ENCODE measurements at regions not wholly inside any gene's neighbourhood (a gene's known extent, or its start where the extent isn't known, plus 50 kb on each side); places are given as distances from the start of the nearest gene placed in this dataset.

DNA sequence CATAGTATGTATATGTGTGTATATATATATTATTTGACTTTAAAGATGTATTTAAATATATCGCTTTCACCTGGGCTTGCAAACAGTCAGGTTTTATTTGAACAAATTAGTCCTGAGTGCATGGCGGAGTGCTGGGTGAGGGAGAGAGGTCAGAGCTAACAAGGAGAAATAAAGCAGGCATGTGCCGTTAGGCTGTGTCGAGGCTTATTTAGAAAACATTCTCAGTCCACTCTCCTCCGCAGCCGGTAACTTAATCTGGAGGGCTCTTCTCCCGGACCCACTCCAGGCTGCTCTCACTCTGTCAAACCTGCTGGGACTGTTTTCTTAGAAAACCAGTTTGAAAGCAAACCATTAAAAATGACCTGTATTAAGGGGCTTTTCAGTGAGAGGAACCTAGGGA, 455.9 kb downstream of the MN1 start:
- Histone ChIP-seq H4K20me1 (no peaks in the 10 kb centered on the region), H3K27me3 (no peaks in the 10 kb centered on the region), H3K36me3 (no peaks in the 10 kb centered on the region), H3K4me2 (no peak overlapping the region), H3K9ac (no peak overlapping the region), H3K9me3 (replicated peaks in 1 of 11) (peaks cover 20 to 46% (median 30%) of the 10 kb centered on the region in 11 experiments; a peak in 21 of 22 replicates), H3K4me1 (peaks cover 19 to 24% (median 22%) of the 10 kb centered on the region in 10 experiments), H3K27ac (no peak overlapping the region), H3K4me3 (no peak overlapping the region)
- TF ChIP-seq Cebpa-rat (IDR thresholded peaks at IDR 0.05) = no peak

DNA sequence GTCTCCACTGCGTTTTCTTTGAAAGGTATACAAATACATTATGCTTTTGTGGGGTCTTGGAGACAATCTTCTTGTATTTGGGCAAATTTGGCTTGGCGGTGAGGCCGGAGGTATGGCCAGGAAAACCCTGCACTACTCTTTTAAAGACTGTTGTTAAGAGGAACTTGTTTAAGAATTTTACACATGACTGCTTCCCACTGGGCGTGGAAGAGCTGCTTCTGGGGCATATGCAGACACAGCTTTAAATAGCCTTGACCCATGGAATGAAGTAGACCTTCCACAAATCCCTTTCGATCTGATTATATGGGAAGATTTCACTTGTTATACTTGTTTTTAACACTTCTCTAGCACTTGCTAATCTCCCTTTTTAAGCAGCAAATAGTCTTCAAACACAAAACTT, 453.6 kb downstream of the MN1 start:
- Histone ChIP-seq H4K20me1 (no peaks in the 10 kb centered on the region), H3K36me3 (no peaks in the 10 kb centered on the region), H3K27me3 (no peaks in the 10 kb centered on the region), H3K27ac (peak overlapping the region in 6 of 11 experiments; percentile 5 to 37 (median 20); a peak in 9 of 22 replicates), H3K4me3 (no peak overlapping the region), H3K4me1 (peaks cover 19 to 24% (median 22%) of the 10 kb centered on the region in 10 experiments), H3K9me3 (replicated peaks in 1 of 11) (peaks cover 11 to 37% (median 20%) of the 10 kb centered on the region in 11 experiments; a peak in 21 of 22 replicates), H3K4me2 (peak overlapping the region; percentile 51 to 79 (median 69)), H3K9ac (peak overlapping the region in 1 of 11 experiments; percentile 18; a peak in 1 of 22 replicates)
- TF ChIP-seq Cebpa-rat (IDR thresholded peaks at IDR 0.05) = no peak

DNA sequence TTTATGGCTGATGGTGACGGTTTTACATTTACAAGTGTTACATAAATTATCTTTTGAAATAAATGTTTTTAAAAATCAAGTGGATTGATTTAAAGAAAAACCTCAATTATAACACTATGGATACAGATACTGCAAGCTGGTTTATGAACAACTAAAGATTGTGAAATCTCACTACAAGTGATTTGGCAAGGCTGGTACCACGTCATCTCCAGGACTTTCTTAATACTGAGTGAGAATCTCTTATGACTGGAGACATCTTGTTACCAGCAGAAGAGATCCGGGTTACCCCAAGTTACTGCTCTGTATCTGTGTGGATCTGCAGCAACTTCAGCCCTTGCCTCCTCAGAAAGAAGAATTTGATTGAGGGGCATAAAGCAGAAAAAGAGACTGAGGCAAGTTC, 452.9 kb downstream of the MN1 start:
- H3K4me1 ChIP-seq = peaks cover 19 to 24% (median 22%) of the 10 kb centered on the region in 10 experiments
- peak overlapping the region; percentile 1 to 79 (median 69); a peak in 18 of 22 replicates for H3K4me2 ChIP-seq
- no peaks in the 10 kb centered on the region for H3K36me3 ChIP-seq
- H4K20me1 ChIP-seq = no peaks in the 10 kb centered on the region
- H3K27ac ChIP-seq = peak overlapping the region in 3 of 11 experiments; percentile 18 to 37 (median 31); a peak in 3 of 22 replicates
- H3K9ac ChIP-seq = no peak overlapping the region
- peaks cover 11 to 31% (median 20%) of the 10 kb centered on the region in 11 experiments; a peak in 21 of 22 replicates for H3K9me3 ChIP-seq (replicated peaks in 1 of 11)
- TF ChIP-seq Cebpa-rat (IDR thresholded peaks at IDR 0.05) = no peak
- no peaks in the 10 kb centered on the region for H3K27me3 ChIP-seq
- H3K4me3 ChIP-seq = no peak overlapping the region

DNA sequence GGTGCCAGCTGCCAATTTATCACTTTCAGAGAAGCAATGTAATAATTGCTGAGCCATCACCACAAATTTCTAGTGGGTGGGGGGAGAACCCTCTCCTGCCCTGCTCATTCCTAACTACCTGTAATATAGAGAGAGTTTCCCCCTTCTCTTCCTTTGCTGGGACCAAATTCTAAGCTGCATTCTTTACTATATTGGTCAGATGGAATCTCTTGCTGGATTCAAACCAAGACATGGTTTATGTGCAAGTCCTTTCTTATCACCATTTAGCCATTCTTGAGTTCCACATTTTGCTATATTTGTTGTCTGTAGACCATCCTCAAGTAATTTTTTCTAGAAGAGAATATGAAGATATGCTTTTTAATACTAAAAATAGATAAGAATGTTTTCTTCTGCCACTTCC, 452.1 kb downstream of the MN1 start:
- Histone ChIP-seq H3K27me3 (no peaks in the 10 kb centered on the region), H3K36me3 (no peaks in the 10 kb centered on the region), H3K9ac (no peak overlapping the region), H3K27ac (no peak overlapping the region), H3K4me1 (peaks cover 19 to 24% (median 22%) of the 10 kb centered on the region in 10 experiments), H3K4me3 (no peak overlapping the region), H4K20me1 (no peaks in the 10 kb centered on the region), H3K4me2 (peak overlapping the region in 7 of 11 experiments; percentile 1 to 79 (median 69); a peak in 6 of 22 replicates), H3K9me3 (replicated peaks in 1 of 11) (peaks cover 13 to 31% (median 22%) of the 10 kb centered on the region in 11 experiments; a peak in 21 of 22 replicates)
- TF ChIP-seq Cebpa-rat (IDR thresholded peaks at IDR 0.05) = no peak

DNA sequence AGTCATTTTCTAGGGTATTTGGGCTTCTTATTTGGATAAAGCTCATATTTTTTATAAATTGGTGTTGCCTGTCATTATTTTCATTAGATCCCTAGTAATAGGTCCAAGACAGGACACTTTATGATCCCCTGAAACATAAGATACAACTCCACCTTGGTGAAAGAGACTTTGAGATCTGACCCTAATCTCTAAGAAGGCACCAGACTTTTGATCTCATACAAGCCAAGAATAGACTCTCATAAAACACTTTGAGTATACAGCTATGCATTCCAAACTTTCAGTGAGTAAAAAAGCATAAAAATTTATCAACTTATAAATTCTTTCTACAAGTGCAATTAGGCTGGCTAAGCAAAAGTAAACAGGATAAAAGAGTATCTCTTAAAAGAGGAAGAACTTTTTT, 451.2 kb downstream of the MN1 start:
- TF ChIP-seq Cebpa-rat (IDR thresholded peaks at IDR 0.05) = no peak
- H3K9me3 ChIP-seq (replicated peaks in 1 of 11) = peaks cover 17 to 37% (median 29%) of the 10 kb centered on the region in 11 experiments; a peak in 21 of 22 replicates
- no peak overlapping the region for H3K27ac ChIP-seq
- H4K20me1 ChIP-seq = no peaks in the 10 kb centered on the region
- no peaks in the 10 kb centered on the region for H3K36me3 ChIP-seq
- no peaks in the 10 kb centered on the region for H3K27me3 ChIP-seq
- no peak overlapping the region for H3K9ac ChIP-seq
- peaks cover 19 to 24% (median 22%) of the 10 kb centered on the region in 10 experiments for H3K4me1 ChIP-seq
- no peak overlapping the region for H3K4me2 ChIP-seq
- H3K4me3 ChIP-seq = no peak overlapping the region

DNA sequence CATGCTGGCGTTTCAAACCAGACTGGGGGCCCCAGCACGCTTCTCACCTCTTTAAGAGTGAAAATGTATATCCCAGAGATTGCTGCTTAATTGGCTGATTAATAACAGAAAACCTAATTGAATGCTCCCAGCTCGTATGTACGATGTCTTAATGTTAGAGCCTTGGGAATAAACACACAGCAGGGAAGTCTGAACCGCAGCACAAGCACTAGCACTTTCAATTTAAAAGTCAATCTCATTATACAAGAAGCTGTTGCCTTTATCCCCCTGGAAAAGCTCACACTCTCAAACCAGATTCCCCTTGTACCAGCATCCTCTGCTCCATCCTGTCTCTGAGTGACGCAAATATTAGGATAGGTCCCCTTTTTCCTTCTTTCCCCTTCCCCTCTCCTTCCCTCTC, 449.1 kb downstream of the MN1 start:
- Histone ChIP-seq H3K9ac (no peak overlapping the region), H3K4me2 (no peak overlapping the region), H3K4me1 (peaks cover 18 to 21% (median 20%) of the 10 kb centered on the region in 10 experiments), H3K27me3 (no peaks in the 10 kb centered on the region), H3K4me3 (no peak overlapping the region), H3K9me3 (replicated peaks in 1 of 11) (peaks cover 39 to 58% (median 50%) of the 10 kb centered on the region in 11 experiments), H3K27ac (no peak overlapping the region), H4K20me1 (no peaks in the 10 kb centered on the region), H3K36me3 (no peaks in the 10 kb centered on the region)
- TF ChIP-seq Cebpa-rat (IDR thresholded peaks at IDR 0.05) = no peak

DNA sequence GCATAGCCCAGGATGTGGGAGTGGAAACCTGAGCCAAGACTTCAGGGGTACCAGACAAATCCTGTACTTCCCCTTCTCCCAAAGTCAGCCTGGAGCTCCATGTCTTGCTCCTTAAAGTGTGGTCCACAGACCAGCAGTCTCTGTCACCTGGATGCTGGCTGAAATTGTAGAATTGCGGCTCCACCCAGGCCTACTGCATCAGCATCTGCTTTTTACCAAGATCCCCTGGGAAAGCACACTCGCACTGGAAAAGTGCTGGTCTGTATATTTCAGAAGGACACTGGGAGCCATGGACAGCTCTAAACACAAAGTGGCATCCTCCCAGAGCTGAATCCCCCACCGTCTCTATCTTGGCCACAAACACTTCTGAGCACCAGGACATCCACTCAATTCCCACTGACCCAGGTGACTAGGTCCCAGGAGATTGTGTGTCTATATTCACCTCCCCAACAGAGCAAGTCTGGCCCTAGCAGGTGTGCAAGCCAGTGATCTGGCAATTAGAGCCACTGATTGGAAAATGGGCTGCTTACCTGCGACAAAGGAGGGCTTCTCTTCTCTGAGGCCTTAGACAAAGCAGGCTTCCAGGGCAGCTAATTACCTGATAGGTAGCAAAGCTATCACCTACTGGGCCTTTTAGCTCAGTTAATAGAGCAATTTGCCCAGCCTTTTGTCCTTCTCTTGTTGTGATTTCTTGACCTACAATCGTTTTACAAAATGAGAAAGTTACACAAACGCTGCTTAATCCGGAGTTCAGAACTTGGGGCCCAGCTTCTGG, 443.3 kb downstream of the MN1 start:
- no peak overlapping the region for H3K27ac ChIP-seq
- H3K9ac ChIP-seq = no peak overlapping the region
- no peaks in the 10 kb centered on the region for H3K4me1 ChIP-seq
- no peaks in the 10 kb centered on the region for H3K36me3 ChIP-seq
- H4K20me1 ChIP-seq = no peaks in the 10 kb centered on the region
- H3K4me3 ChIP-seq = no peak overlapping the region
- no peak overlapping the region for H3K4me2 ChIP-seq
- H3K27me3 ChIP-seq = no peaks in the 10 kb centered on the region
- H3K9me3 ChIP-seq (replicated peaks in 1 of 11) = peaks cover 26 to 38% (median 32%) of the 10 kb centered on the region in 11 experiments
- TF ChIP-seq Cebpa-rat (IDR thresholded peaks at IDR 0.05) = no peak

DNA sequence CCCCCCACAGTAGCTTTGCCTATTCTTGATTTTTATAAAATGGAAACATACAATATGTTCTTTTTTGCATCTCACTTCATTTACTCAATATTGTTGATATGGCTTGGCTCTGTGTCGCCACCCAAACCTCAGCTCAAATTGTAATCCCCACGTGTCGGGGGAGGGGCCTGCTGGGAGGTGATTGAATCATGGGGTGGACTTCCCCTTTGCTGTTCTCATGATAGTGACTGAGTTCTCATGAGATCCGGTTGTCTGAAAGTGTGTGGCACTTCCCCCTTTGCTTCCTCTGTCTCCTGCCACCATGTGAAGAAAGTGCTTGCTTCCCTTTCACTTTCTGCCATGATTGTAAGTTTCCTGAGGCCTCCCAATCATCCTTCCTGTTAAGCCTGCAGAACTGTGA, 431.3 kb downstream of the MN1 start:
- H3K27ac ChIP-seq = peak overlapping the region in 9 of 11 experiments; percentile 16 to 75 (median 64); a peak in 18 of 22 replicates

DNA sequence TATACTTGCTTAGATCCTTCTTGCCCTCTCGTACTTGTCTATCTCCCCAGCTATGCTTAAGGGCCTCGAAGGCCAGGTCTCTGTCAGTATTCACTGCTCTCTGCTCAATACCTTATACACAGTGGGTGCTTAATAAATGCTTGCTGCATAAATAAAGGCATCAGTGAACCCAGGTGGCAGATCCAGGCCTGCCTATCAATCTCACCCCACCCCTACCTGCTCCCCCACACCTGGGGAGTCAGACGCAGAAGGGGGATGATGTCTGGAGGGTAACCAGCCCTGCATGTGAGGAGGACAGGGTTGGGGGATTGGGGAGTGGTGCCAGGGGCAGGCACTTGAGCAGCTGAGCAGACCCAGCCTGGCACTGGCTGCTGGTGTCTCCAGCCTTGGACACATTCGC, 430.6 kb downstream of the MN1 start:
- H3K9ac ChIP-seq = no peak overlapping the region
- no peaks in the 10 kb centered on the region for H3K36me3 ChIP-seq
- H3K27me3 ChIP-seq = no peaks in the 10 kb centered on the region
- H4K20me1 ChIP-seq = no peaks in the 10 kb centered on the region
- peak overlapping the region in 5 of 11 experiments; percentile 18 to 51 (median 31); a peak in 10 of 22 replicates for H3K27ac ChIP-seq
- TF ChIP-seq Cebpa-rat (IDR thresholded peaks at IDR 0.05) = no peak
- H3K9me3 ChIP-seq (replicated peaks in 1 of 11) = peaks cover 11 to 66% (median 33%) of the 10 kb centered on the region in 11 experiments; a peak in 20 of 22 replicates
- H3K4me1 ChIP-seq = peaks cover 7 to 18% (median 10%) of the 10 kb centered on the region in 10 experiments
- no peak overlapping the region; a peak in 1 of 22 replicates for H3K4me2 ChIP-seq
- 0 out of 20 replicates have a peak overlapping the region, but pooled peaks of 3 of the 10 experiments have one; percentile 4 to 29 (median 19) for H3K4me3 ChIP-seq

More for the DNA sequence above, 431.3 kb downstream of the MN1 start:
- Histone ChIP-seq H3K4me1 (peaks cover 7 to 18% (median 10%) of the 10 kb centered on the region in 10 experiments), H3K27me3 (no peaks in the 10 kb centered on the region), H3K9ac (0 out of 22 replicates have a peak overlapping the region, but pooled peaks of 1 of the 11 experiments have one; percentile 22), H3K4me2 (peak overlapping the region; percentile 23 to 50 (median 44); a peak in 17 of 22 replicates), H3K9me3 (replicated peaks in 1 of 11) (peaks cover 10 to 64% (median 28%) of the 10 kb centered on the region in 11 experiments; a peak in 20 of 22 replicates), H3K4me3 (no peak overlapping the region), H3K36me3 (no peaks in the 10 kb centered on the region), H4K20me1 (no peaks in the 10 kb centered on the region)
- 0 out of 22 replicates have a peak, but pooled peaks of 1 of the 11 experiments have one; percentile 23 for TF ChIP-seq Cebpa-rat (IDR thresholded peaks at IDR 0.05)

Data from BLaER1 treated with 17β-estradiol and CSF1 and Interleukin-3, amounts not matched to agents 10 nM and 100 nM (cell line).